ENCODE measurements at regions not wholly inside any gene's neighbourhood (a gene's known extent, or its start where the extent isn't known, plus 50 kb on each side); places are given as distances from the start of the nearest gene placed in this dataset.
"Not testable (repeated sequence)": the region's sequence is repeated elsewhere in the genome, so short reads cannot be mapped to it uniquely, and the experiment has no call there.

DNA sequence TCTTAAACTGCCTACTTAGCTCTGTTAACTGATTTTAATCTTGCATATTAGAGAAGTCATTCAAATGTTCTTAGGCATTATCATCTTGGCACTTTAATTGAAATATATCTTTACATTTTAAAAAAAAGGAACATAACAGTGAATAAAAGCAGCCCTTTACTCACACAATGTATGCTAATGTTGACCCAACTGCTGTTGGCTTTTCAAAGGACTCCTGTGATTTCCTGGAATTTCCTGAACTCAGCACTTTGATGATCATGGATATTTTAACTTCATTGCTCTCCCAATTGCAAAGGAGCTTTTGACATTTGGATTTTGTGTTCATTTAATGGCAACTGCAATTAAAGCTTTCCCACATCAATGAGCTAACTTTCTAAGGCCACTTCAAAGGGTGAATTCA lies 1230.3 kb downstream of the DIAPH3 start:
- no peak for ATAC-seq

- ATAC-seq = no peak
These were observed 1228.0 kb downstream of the DIAPH3 start for GRCh38 chr13:58935689-58936088.

DNA sequence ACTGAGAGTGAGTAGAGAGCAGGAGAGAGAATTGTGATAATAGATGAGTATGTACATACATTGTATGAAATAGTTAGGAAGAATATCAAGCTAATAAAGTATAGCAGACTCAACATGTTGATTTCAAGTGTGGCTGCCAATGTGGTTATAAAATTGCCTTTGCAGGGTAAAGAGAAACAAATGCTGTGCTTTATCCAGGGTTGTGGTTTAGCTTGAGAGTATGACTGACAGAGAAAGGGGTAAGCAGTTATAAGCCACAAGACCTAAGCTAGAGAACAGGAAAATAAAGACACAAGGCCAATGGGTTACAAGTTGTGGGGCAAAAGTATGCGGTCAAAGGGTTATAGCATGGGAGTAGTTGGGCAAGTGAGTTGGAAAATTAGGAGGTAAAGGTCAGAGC lies 1217.5 kb downstream of the DIAPH3 start:
- ATAC-seq = no peak

DNA sequence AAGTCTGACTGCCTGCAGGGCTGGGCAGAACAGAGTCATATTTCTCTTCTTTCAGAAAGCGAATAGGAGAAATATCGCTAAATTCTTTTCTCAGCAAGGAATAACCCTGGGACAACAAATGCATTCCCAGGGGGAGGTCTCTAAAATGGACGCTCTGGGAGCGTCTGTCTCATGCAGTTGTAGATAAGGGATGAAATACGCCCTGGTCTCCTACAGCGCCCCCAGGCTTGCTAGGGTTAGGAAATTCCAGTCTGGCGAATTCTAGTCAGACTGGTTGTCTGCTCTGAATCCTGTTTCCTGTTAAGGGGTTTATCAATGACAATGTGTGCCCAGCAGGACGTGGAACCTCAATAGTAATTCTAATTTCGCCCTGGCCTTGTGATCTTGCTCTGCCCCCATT lies 1214.1 kb downstream of the DIAPH3 start:
- ATAC-seq = no peak

- no peak for ATAC-seq
These were observed 1212.8 kb downstream of the DIAPH3 start for GRCh38 chr13:58950911-58951310.

GRCh38 chr13:58953638-58954037 lies 1210.1 kb downstream of the DIAPH3 start:
- no peak for ATAC-seq

GRCh38 chr13:58955546-58956385 lies 1208.0 kb downstream of the DIAPH3 start:
- ATAC-seq = no peak

- ATAC-seq = not testable (repeated sequence)
These were observed 1205.6 kb downstream of the DIAPH3 start for GRCh38 chr13:58958097-58958496.

DNA sequence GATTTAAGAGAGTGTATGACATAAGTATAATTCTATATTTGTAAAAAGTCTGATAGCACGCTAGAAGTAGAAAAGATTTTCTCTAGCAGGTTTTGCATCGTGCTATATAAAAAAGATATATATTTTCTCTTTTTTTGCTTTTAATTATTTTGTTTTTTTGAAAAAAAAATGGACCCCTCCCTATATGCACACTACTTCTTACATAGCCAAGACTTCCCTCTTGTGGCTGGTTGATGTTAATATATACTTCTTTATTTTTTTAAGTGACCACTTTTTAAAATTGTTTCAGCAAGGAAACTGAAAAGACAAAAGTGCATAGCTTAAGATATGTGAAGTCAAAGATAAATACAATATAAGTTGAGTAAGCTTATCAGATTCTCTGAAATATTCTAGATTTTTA lies 1202.8 kb downstream of the DIAPH3 start:
- ATAC-seq = no peak

DNA sequence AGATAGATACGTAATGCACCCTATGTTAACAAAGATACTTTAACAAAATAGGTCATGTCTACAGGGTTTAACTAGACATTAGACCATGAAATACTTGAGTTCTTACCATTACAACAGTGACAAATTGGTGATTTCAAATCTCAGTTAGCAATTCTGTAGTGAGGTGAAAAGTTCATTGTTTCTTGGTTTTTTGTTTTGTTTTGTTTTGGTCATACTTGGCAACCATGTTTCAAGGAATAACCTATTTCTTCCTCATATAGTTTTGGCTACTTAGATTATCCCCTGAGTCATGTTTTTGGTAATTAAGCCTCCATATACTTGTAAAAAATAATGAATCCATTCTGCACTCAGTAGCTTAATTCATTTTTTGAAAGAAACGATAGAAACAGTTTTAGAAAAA lies 1200.4 kb downstream of the DIAPH3 start:
- ATAC-seq = no peak

GRCh38 chr13:58964048-58964447 lies 1199.7 kb downstream of the DIAPH3 start:
- ATAC-seq = no peak

- no peak for ATAC-seq
These were observed 1186.6 kb downstream of the DIAPH3 start for GRCh38 chr13:58977085-58977484.

DNA sequence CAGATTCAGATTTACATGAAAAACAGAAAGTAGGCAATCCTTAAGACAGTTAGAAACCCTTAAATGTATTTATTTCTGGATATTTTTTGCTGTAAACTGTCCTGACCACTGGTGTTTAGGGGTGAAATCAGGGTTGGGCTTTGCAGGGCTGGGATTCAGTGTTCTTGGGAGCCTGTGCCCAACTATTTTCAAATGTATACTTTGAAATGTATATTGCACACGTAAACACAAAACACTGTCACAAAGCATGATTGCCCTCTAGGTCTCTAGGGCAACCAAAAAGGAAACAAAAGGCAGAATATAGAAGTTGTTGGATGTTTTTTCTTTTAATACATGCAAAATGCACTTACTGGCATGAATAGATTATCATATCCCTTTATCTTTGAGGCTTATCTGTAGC lies 1185.4 kb downstream of the DIAPH3 start:
- ATAC-seq = no peak

DNA sequence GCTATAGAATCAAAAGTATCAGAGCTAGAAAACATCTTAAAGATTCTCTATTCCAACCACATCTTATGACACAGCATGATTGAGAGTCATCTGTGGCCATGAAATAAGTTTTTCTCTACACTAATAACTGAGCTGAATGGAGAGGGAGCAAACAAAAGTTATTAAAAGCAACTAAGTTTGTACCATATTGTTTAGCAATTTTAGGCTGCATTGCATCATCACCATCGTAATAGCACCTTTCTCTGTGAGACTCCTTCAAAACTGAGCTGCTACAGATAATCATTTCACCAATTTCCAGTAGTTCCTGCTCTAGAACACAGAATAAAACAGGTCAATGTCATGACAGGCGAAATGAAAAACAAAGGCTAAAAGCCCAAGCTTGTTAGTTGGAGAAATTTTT lies 1183.9 kb downstream of the DIAPH3 start:
- no peak for ATAC-seq

- no peak for ATAC-seq
These were observed 1177.9 kb downstream of the DIAPH3 start for GRCh38 chr13:58985845-58986244.

GRCh38 chr13:58989556-58989955 lies 1174.2 kb downstream of the DIAPH3 start:
- ATAC-seq = no peak

- no peak for ATAC-seq
These were observed 1171.8 kb downstream of the DIAPH3 start for GRCh38 chr13:58991826-58992477.

DNA sequence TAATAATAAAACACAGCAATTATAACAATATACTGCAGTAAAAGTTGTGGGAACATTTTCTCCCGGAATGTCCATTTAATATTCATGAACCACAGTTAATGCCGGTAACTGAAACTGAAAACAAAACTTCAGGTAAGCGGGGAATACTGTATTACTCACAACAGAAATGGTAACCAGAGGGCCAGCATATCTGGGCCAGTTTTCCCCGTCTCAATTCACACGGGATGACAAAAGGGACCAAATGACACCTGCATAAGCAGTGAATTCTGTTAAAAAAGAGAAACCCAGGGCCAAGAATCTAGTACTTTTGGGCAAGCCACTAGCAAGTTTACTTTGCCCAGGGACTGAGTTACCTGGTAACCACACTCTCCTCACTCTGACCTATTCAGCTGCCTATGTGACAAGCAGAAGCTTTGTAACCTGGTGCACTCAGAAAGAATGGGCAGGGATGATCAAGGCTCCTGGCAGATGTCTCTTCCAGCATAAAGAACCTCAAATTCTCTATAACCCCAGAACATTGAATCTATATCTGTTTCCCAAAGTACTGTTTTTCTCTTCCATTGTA lies 1171.2 kb downstream of the DIAPH3 start:
- ATAC-seq = no peak

- ATAC-seq = no peak
These were observed 1169.7 kb downstream of the DIAPH3 start for GRCh38 chr13:58994077-58994476.

- ATAC-seq = no peak
These were observed 1169.0 kb downstream of the DIAPH3 start for GRCh38 chr13:58994777-58995176.

- ATAC-seq = no peak
These were observed 1165.0 kb downstream of the DIAPH3 start for GRCh38 chr13:58998716-58999115.

DNA sequence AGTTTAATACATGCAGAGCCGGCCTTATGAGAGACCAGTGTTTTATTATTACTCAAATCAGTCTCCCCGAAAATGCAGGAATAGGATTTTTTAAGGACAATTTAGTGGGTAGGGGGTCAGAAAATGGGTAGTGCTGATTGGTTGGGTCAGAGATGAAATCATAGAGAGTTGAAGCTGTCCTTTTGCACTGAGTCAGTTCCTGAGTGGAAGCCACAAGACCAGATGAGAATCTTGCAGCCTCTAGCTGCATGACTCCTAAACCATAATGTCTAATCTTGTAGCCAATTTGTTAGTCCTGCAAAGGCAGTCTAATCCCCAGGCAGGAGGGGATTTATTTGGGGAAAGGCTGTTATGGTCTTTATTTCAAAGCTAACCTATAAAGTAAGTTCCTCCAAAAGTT lies 1163.9 kb downstream of the DIAPH3 start:
- no peak for ATAC-seq

- ATAC-seq = no peak
These were observed 1163.0 kb downstream of the DIAPH3 start for GRCh38 chr13:59000770-59001169.

DNA sequence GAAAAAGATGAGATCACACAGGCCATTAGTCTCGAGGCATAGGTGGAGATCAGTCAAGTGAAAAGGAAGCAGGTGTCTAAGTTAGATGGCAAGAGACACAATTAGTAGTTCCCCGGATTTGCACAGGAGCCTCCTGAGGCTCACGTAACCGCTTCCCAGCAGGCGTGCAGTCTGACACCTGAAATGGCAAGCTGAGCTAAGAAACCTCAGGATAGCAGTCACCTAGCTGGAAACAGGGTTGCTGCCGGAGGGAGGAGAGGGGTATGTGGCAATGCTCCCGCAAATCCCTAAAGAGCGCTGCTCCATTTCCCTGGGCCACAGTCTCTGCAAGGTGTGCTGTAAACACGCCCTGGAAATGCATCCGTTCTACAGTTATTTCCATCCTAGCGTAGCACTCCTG lies 1151.0 kb downstream of the DIAPH3 start:
- ATAC-seq = no peak
